Esophagus squamous epithelium (tissue), 5 donors: ENCODE measurements at regions not wholly inside any gene's neighbourhood (a gene's known extent, or its start where the extent isn't known, plus 50 kb on each side); places are given as distances from the start of the nearest gene placed in this dataset.

Source experiments
- DNase-seq: peaks from one replicate; lab custom pipeline; 2025; lab: John Stamatoyannopoulos, UW
- H3K27ac ChIP-seq, 4 donors: fragments of 200-600 bp; sonication (generic); one replicate each; pipeline ENCODE4 v1.5.1; 2016 to 2019; ENCODE audit warnings: mild to moderate bottlenecking in 1 of 4
- H3K27me3 ChIP-seq, 4 donors: fragments of 200-600 bp; sonication (generic); 1 replicate in 3 of 4; 2 replicates in 1 of 4; pipeline versions ENCODE4 v1.5.1 to v1.6.0; 2017 to 2021; ENCODE audit warnings: antibody characterized with exemption in 1 of 4
- H3K36me3 ChIP-seq, 3 donors: fragments of 200-600 bp; sonication (generic); one replicate each; pipeline ENCODE4 v1.5.1; 2016 to 2019
- H3K4me1 ChIP-seq, 3 donors: fragments of 200-600 bp; sonication (generic); one replicate each; pipeline ENCODE4 v1.5.1; 2017 to 2019
- H3K4me3 ChIP-seq, 4 donors: fragments of 200-600 bp; sonication (generic); 1 replicate in 3 of 4; 2 replicates in 1 of 4; pipeline ENCODE4 v1.5.1; 2016 to 2019; ENCODE audit warnings: mild to moderate bottlenecking in 2 of 4, moderate library complexity in 1 of 4
- H3K9me3 ChIP-seq, 3 donors: fragments of 200-600 bp; sonication (generic); one replicate each; pipeline ENCODE4 v1.5.1; 2016 to 2019
- CTCF ChIP-seq, 6 experiments: fragments of 450-650 bp in 4 of 6; fragments of 200-600 bp in 2 of 6; sonication (generic) in 2 of 6; IDR thresholded peaks; one replicate each; pipeline ENCODE4 v1.5.1; 2016 to 2019; ENCODE audit warnings: antibody characterized with exemption in 6 of 6, mild to moderate bottlenecking in 4 of 6, moderate library complexity in 4 of 6
- POLR2A ChIP-seq, 4 donors: fragments of 450-650 bp; IDR thresholded peaks; one replicate each; pipeline ENCODE4 v1.6.1; 2017; ENCODE audit warnings: antibody characterized with exemption in 4 of 4, mild to moderate bottlenecking in 4 of 4, moderate library complexity in 3 of 4
- WGBS, 2 donors: methylation state at CpG; one replicate each; pipeline ENCODE4 v1.1.5; 2018; 5-methylcytosine and 5-hydroxymethylcytosine counted together
- intact Hi-C: fragments of 100-400 bp; cut with DNase I; formaldehyde crosslinking; loops from one replicate; pipeline ENCODE4 v1.15.0; 2022
- donor health status: DM: yes; HTN: yes; CAD: no.

DNA sequence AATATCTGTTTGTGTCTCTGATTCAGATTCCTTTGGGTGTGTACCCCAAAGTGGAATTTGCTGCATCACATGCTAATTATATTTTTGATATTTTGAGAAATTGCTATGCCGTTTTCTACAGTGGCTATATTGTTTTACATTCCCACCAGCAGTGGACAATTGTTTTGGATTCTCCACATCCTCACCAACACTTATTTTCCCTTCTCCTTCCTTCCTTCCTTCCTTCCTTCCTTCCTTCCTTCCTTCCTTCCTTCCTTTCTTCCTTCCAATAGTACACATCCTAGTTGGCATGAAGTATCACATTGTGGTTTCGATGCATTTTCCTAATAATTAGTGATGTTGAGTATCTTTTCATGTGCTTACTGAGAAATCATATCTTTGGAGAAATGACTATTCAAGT, 535.5 kb downstream of the SH2D4B start:
- intact Hi-C loops: no loop called here
- 76% methylated on average over 2 of the region's 2 CpGs for WGBS, 2 donors

DNA sequence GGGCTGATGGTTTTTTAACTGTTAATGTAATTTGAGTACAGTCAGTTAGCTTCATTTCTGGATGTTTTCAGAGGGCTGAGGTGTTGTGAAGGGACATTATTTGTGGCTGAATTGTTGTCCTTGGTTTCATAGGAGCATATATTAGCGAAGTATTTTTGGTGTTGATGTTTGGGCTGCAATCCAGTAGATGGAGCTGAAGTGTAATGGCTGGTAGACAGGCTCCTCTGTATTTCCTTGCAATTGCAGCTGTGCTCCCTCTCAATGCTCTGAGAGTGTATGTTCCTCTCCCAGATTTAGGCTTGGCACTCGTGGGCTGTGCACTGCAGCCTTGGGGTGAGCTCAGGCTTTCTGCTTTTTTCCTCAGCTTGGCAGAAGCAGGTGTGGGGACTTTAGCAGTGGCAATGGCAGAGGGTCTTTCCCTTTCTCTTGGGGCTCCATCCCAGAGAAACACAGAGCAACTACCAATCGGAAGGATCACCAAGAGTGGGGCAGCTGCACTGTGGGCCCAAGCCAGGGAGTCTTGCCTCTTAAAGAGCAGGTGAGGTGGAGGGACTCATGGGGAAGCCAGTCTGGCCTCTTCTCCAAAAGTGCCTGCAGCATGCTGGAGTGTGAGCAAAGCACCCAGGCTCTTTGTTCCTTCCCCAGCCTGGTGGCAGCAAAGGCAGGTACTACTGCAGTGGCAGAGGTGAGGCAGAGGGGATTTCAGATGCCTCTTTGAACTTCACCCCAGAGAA, 544.4 kb downstream of the SH2D4B start:
- intact Hi-C loops: no loop called here
- Histone ChIP-seq H3K4me3 (no peak overlapping the region), H3K36me3 (no peaks in the 10 kb centered on the region), H3K9me3 (no peaks in the 10 kb centered on the region), H3K4me1 (no peaks in the 10 kb centered on the region), H3K27ac (no peak overlapping the region), H3K27me3 (no peaks in the 10 kb centered on the region)
- WGBS, 2 donors: 62 to 80% methylated on average over 1 to 2 of the region's 3 CpGs
- TF ChIP-seq POLR2A (IDR thresholded peaks at IDR 0.05): no peak
- no peak for TF ChIP-seq CTCF (IDR thresholded peaks at IDR 0.05)
- no peak for DNase-seq

More for the DNA sequence above, 535.5 kb downstream of the SH2D4B start:
- DNase-seq: no peak
- TF ChIP-seq CTCF (IDR thresholded peaks at IDR 0.05): no peak
- TF ChIP-seq POLR2A (IDR thresholded peaks at IDR 0.05): no peak
- Histone ChIP-seq H3K27me3 (no peaks in the 10 kb centered on the region), H3K9me3 (no peaks in the 10 kb centered on the region), H3K4me3 (no peak overlapping the region), H3K36me3 (no peaks in the 10 kb centered on the region), H3K4me1 (no peaks in the 10 kb centered on the region), H3K27ac (no peak overlapping the region)

- H3K9me3 ChIP-seq: no peaks in the 10 kb centered on the region
- no peak for TF ChIP-seq POLR2A (IDR thresholded peaks at IDR 0.05)
- TF ChIP-seq CTCF (IDR thresholded peaks at IDR 0.05): no peak
- H3K4me3 ChIP-seq: no peak overlapping the region
- no peak overlapping the region for H3K27ac ChIP-seq
- H3K4me1 ChIP-seq: no peaks in the 10 kb centered on the region
- DNase-seq: no peak
- intact Hi-C loops: no loop called here
- H3K36me3 ChIP-seq: no peaks in the 10 kb centered on the region
- 68 to 83% methylated on average over 1 to 2 of the region's 5 CpGs for WGBS, 2 donors
- no peaks in the 10 kb centered on the region for H3K27me3 ChIP-seq
Measured at GRCh38 chr10:81082621-81083376, 545.1 kb downstream of the SH2D4B start.

- DNase-seq: no peak
- H3K27ac ChIP-seq: no peak overlapping the region
- WGBS, 2 donors: 79 to 82% methylated on average over 5 to 6 of the region's 6 CpGs
- TF ChIP-seq POLR2A (IDR thresholded peaks at IDR 0.05) (no peak), CTCF (IDR thresholded peaks at IDR 0.05) (no peak)
- H3K36me3 ChIP-seq: no peaks in the 10 kb centered on the region
- H3K4me3 ChIP-seq: no peak overlapping the region
- no peaks in the 10 kb centered on the region for H3K27me3 ChIP-seq
- no peaks in the 10 kb centered on the region for H3K9me3 ChIP-seq
- intact Hi-C loops: no loop called here
- H3K4me1 ChIP-seq: no peaks in the 10 kb centered on the region
Measured at GRCh38 chr10:81093056-81093455, 555.4 kb downstream of the SH2D4B start.

DNA sequence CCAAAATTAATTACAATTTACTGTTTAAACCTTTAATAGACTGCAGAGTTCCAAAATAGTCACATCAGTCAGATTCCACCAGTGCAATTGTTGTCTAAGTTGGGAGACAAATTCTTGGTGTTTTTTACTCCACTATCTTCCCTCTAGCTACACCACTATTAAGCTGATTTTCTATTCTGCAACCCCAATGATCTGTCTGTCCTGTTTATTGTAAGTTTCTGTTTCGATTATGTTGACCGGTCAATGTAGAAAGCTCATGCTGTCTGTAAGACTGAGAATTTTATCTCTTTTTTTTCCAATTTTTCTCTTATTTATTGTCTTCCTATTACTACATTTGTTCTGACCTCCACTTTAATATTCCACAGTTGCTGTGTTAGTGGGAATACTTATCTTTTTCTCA, 557.5 kb downstream of the SH2D4B start:
- H3K36me3 ChIP-seq: no peaks in the 10 kb centered on the region
- WGBS, 2 donors: 76 to 85% methylated on average over 2 of the region's 2 CpGs
- no peaks in the 10 kb centered on the region for H3K27me3 ChIP-seq
- no peaks in the 10 kb centered on the region for H3K9me3 ChIP-seq
- no peak for DNase-seq
- no peaks in the 10 kb centered on the region for H3K4me1 ChIP-seq
- no peak overlapping the region for H3K4me3 ChIP-seq
- H3K27ac ChIP-seq: no peak overlapping the region
- no peak for TF ChIP-seq CTCF (IDR thresholded peaks at IDR 0.05)
- TF ChIP-seq POLR2A (IDR thresholded peaks at IDR 0.05): no peak
- intact Hi-C loops: no loop called here
